ENCODE measurements at regions not wholly inside any gene's neighbourhood (a gene's known extent, or its start where the extent isn't known, plus 50 kb on each side); places are given as distances from the start of the nearest gene placed in this dataset.
A peak's percentile ranks its signal among the peaks of the same experiment; 100 is the strongest.

GRCh38 chr13:108426893-108427292 lies 157.4 kb downstream of the TNFSF13B start:
- Histone ChIP-seq H3K9me3 (no peaks in the 10 kb centered on the region), H3K36me3 (no peaks in the 10 kb centered on the region), H3K27me3 (no peaks in the 10 kb centered on the region), H3K4me3 (no peak overlapping the region)
- DNase-seq: no peak

- H3K27me3 ChIP-seq: no peaks in the 10 kb centered on the region
- DNase-seq: peak; percentile 46
- no peaks in the 10 kb centered on the region for H3K36me3 ChIP-seq
- no peak overlapping the region for H3K4me3 ChIP-seq
- H3K9me3 ChIP-seq: no peaks in the 10 kb centered on the region
Observed at GRCh38 chr13:108427355-108427754, 157.8 kb downstream of the TNFSF13B start.

GRCh38 chr13:108428691-108429090 lies 159.2 kb downstream of the TNFSF13B start:
- H3K9me3 ChIP-seq: no peaks in the 10 kb centered on the region
- H3K36me3 ChIP-seq: no peaks in the 10 kb centered on the region
- no peak for DNase-seq
- H3K4me3 ChIP-seq: no peak overlapping the region
- no peaks in the 10 kb centered on the region for H3K27me3 ChIP-seq

GRCh38 chr13:108433976-108434755 lies 164.6 kb downstream of the TNFSF13B start:
- H3K27me3 ChIP-seq: no peaks in the 10 kb centered on the region
- no peak for DNase-seq

GRCh38 chr13:108435393-108436149 lies 166.1 kb downstream of the TNFSF13B start:
- Histone ChIP-seq H3K36me3 (no peaks in the 10 kb centered on the region), H3K9me3 (no peaks in the 10 kb centered on the region), H3K4me3 (no peak overlapping the region), H3K27me3 (no peaks in the 10 kb centered on the region)
- no peak for DNase-seq

More at GRCh38 chr13:108433976-108434755, 164.6 kb downstream of the TNFSF13B start:
- Histone ChIP-seq H3K9me3 (no peaks in the 10 kb centered on the region), H3K4me3 (no peak overlapping the region), H3K36me3 (no peaks in the 10 kb centered on the region)

GRCh38 chr13:108437496-108437895 lies 168.0 kb downstream of the TNFSF13B start:
- DNase-seq: no peak
- Histone ChIP-seq H3K4me3 (no peak overlapping the region), H3K9me3 (no peaks in the 10 kb centered on the region), H3K27me3 (no peaks in the 10 kb centered on the region), H3K36me3 (no peaks in the 10 kb centered on the region)

GRCh38 chr13:108439556-108439955 lies 170.0 kb downstream of the TNFSF13B start:
- no peaks in the 10 kb centered on the region for H3K9me3 ChIP-seq
- H3K27me3 ChIP-seq: no peaks in the 10 kb centered on the region
- H3K4me3 ChIP-seq: no peak overlapping the region
- DNase-seq: no peak
- H3K36me3 ChIP-seq: no peaks in the 10 kb centered on the region

GRCh38 chr13:108444448-108444847 lies 174.9 kb downstream of the TNFSF13B start:
- Histone ChIP-seq H3K4me3 (no peak overlapping the region), H3K27me3 (no peaks in the 10 kb centered on the region), H3K36me3 (no peaks in the 10 kb centered on the region), H3K9me3 (no peaks in the 10 kb centered on the region)
- DNase-seq: no peak

GRCh38 chr13:108448891-108449290 lies 179.4 kb downstream of the TNFSF13B start:
- no peaks in the 10 kb centered on the region for H3K36me3 ChIP-seq
- DNase-seq: no peak
- H3K9me3 ChIP-seq: no peaks in the 10 kb centered on the region
- no peaks in the 10 kb centered on the region for H3K27me3 ChIP-seq
- no peak overlapping the region for H3K4me3 ChIP-seq

GRCh38 chr13:108451121-108451520 lies 178.3 kb upstream of the MYO16 start:
- no peaks in the 10 kb centered on the region for H3K36me3 ChIP-seq
- no peaks in the 10 kb centered on the region for H3K9me3 ChIP-seq
- no peaks in the 10 kb centered on the region for H3K27me3 ChIP-seq
- no peak for DNase-seq
- no peak overlapping the region for H3K4me3 ChIP-seq

GRCh38 chr13:108455320-108455719 lies 174.1 kb upstream of the MYO16 start:
- Histone ChIP-seq H3K4me3 (no peak overlapping the region), H3K27me3 (no peaks in the 10 kb centered on the region), H3K36me3 (no peaks in the 10 kb centered on the region), H3K9me3 (no peaks in the 10 kb centered on the region; the same call in 1 of the 2 replicates)
- no peak for DNase-seq

- H3K9me3 ChIP-seq: no peaks in the 10 kb centered on the region; the same call in 1 of the 2 replicates
- H3K27me3 ChIP-seq: no peaks in the 10 kb centered on the region
- H3K36me3 ChIP-seq: no peaks in the 10 kb centered on the region
- DNase-seq: no peak
- no peak overlapping the region for H3K4me3 ChIP-seq
Observed at GRCh38 chr13:108460043-108460442, 169.4 kb upstream of the MYO16 start.

GRCh38 chr13:108460746-108461145 lies 168.7 kb upstream of the MYO16 start:
- H3K9me3 ChIP-seq: no peaks in the 10 kb centered on the region; the same call in 1 of the 2 replicates
- DNase-seq: no peak
- no peaks in the 10 kb centered on the region for H3K27me3 ChIP-seq
- no peaks in the 10 kb centered on the region for H3K36me3 ChIP-seq
- no peak overlapping the region for H3K4me3 ChIP-seq

- H3K4me3 ChIP-seq: no peak overlapping the region
- DNase-seq: no peak
- H3K9me3 ChIP-seq: no peaks in the 10 kb centered on the region
- no peaks in the 10 kb centered on the region for H3K36me3 ChIP-seq
- no peaks in the 10 kb centered on the region for H3K27me3 ChIP-seq
Observed at GRCh38 chr13:108463340-108463739, 166.1 kb upstream of the MYO16 start.

GRCh38 chr13:108470921-108471320 lies 158.5 kb upstream of the MYO16 start:
- Histone ChIP-seq H3K27me3 (no peaks in the 10 kb centered on the region), H3K36me3 (no peaks in the 10 kb centered on the region), H3K4me3 (no peak overlapping the region), H3K9me3 (no peaks in the 10 kb centered on the region)
- no peak for DNase-seq

GRCh38 chr13:108475181-108475580 lies 154.2 kb upstream of the MYO16 start:
- Histone ChIP-seq H3K36me3 (no peaks in the 10 kb centered on the region), H3K4me3 (no peak overlapping the region), H3K9me3 (no peaks in the 10 kb centered on the region), H3K27me3 (no peaks in the 10 kb centered on the region)
- no peak for DNase-seq

- no peaks in the 10 kb centered on the region for H3K36me3 ChIP-seq
- H3K9me3 ChIP-seq: no peaks in the 10 kb centered on the region
- no peak for DNase-seq
- no peaks in the 10 kb centered on the region for H3K27me3 ChIP-seq
- peak overlapping the region; percentile 5; the same call in 1 of the 2 replicates for H3K4me3 ChIP-seq
Observed at GRCh38 chr13:108477376-108477775, 152.0 kb upstream of the MYO16 start.

- H3K9me3 ChIP-seq: no peaks in the 10 kb centered on the region
- no peak for DNase-seq
- H3K4me3 ChIP-seq: no peak overlapping the region
- no peaks in the 10 kb centered on the region for H3K27me3 ChIP-seq
- no peaks in the 10 kb centered on the region for H3K36me3 ChIP-seq
Observed at GRCh38 chr13:108478179-108478578, 151.2 kb upstream of the MYO16 start.

Data from MG63 (cell line).